ENCODE measurements at regions not wholly inside any gene's neighbourhood (a gene's known extent, or its start where the extent isn't known, plus 50 kb on each side); places are given as distances from the start of the nearest gene placed in this dataset.

- Histone ChIP-seq H3K4me3 (no peak overlapping the region), H3K4me1 (no peaks in the 10 kb centered on the region), H3K27ac (no peak overlapping the region), H3K9ac (ENCODE audit: low read depth in 2 of 2, low read length in 2 of 2) (no peak overlapping the region), H3K9me3 (no peaks in the 10 kb centered on the region), H3K36me3 (no peaks in the 10 kb centered on the region), H3K27me3 (no peaks in the 10 kb centered on the region)
- DNase-seq = no peak
- intact Hi-C loops (cut with DNase I) = no loop called here
- no peak for TF ChIP-seq CTCF (IDR thresholded peaks at IDR 0.05)
Measured at GRCh38 chr6:81241126-81242041, 511.1 kb downstream of the TENT5A start.

- no peak overlapping the region for H3K27ac ChIP-seq
- no peaks in the 10 kb centered on the region for H3K36me3 ChIP-seq
- no peak for TF ChIP-seq CTCF (IDR thresholded peaks at IDR 0.05)
- H3K9ac ChIP-seq (ENCODE audit: low read depth in 2 of 2, low read length in 2 of 2) = no peak overlapping the region
- no peak overlapping the region for H3K4me3 ChIP-seq
- intact Hi-C loops (cut with DNase I) = loop anchor here (10.0 kb wide), 1 partner anchor 516 kb away; the partner anchor contains the start of gene TENT5A
- no peaks in the 10 kb centered on the region for H3K4me1 ChIP-seq
- H3K27me3 ChIP-seq = no peaks in the 10 kb centered on the region
- no peaks in the 10 kb centered on the region for H3K9me3 ChIP-seq
- no peak for DNase-seq
Measured at GRCh38 chr6:81238390-81238789, 514.1 kb downstream of the TENT5A start.

- intact Hi-C loops (cut with DNase I) = loop anchor here (10.0 kb wide), 1 partner anchor 518 kb away; the partner anchor contains the start of gene TENT5A
- H3K9ac ChIP-seq (ENCODE audit: low read depth in 2 of 2, low read length in 2 of 2) = no peak overlapping the region
- H3K27me3 ChIP-seq = no peaks in the 10 kb centered on the region
- no peak for DNase-seq
- H3K36me3 ChIP-seq = no peaks in the 10 kb centered on the region
- no peak overlapping the region for H3K27ac ChIP-seq
- H3K4me3 ChIP-seq = no peak overlapping the region
- no peaks in the 10 kb centered on the region for H3K9me3 ChIP-seq
- no peaks in the 10 kb centered on the region for H3K4me1 ChIP-seq
- no peak for TF ChIP-seq CTCF (IDR thresholded peaks at IDR 0.05)
Measured at GRCh38 chr6:81237226-81237625, 515.3 kb downstream of the TENT5A start.

- intact Hi-C loops (cut with DNase I) = loop anchor here (10.0 kb wide), 1 partner anchor 519 kb away; the partner anchor contains the start of gene TENT5A
- no peak for DNase-seq
Measured at GRCh38 chr6:81235512-81235911, 517.0 kb downstream of the TENT5A start.

GRCh38 chr6:81233990-81234389, 518.5 kb downstream of the TENT5A start:
- Histone ChIP-seq H3K27me3 (no peaks in the 10 kb centered on the region), H3K9ac (ENCODE audit: low read depth in 2 of 2, low read length in 2 of 2) (no peak overlapping the region), H3K9me3 (no peaks in the 10 kb centered on the region), H3K4me3 (no peak overlapping the region), H3K27ac (no peak overlapping the region), H3K4me1 (no peaks in the 10 kb centered on the region), H3K36me3 (no peaks in the 10 kb centered on the region)
- intact Hi-C loops (cut with DNase I) = loop anchor here (10.0 kb wide), 1 partner anchor 521 kb away; the partner anchor contains the start of gene TENT5A
- no peak for TF ChIP-seq CTCF (IDR thresholded peaks at IDR 0.05)
- DNase-seq = no peak

More at GRCh38 chr6:81235512-81235911, 517.0 kb downstream of the TENT5A start:
- Histone ChIP-seq H3K4me1 (no peaks in the 10 kb centered on the region), H3K9me3 (no peaks in the 10 kb centered on the region), H3K4me3 (no peak overlapping the region), H3K27me3 (no peaks in the 10 kb centered on the region), H3K9ac (ENCODE audit: low read depth in 2 of 2, low read length in 2 of 2) (no peak overlapping the region), H3K36me3 (no peaks in the 10 kb centered on the region), H3K27ac (no peak overlapping the region)
- TF ChIP-seq CTCF (IDR thresholded peaks at IDR 0.05) = no peak
